DMS 273 (cell line): ENCODE measurements at regions not wholly inside any gene's neighbourhood (a gene's known extent, or its start where the extent isn't known, plus 50 kb on each side); places are given as distances from the start of the nearest gene placed in this dataset.
"Not testable (repeated sequence)": the region's sequence is repeated elsewhere in the genome, so short reads cannot be mapped to it uniquely, and the experiment has no call there.

Experiments used
- DNase-seq: peaks from one replicate; lab custom pipeline; 2025; ENCODE audit not compliant: unreplicated experiment; lab: John Stamatoyannopoulos, UW

DNA sequence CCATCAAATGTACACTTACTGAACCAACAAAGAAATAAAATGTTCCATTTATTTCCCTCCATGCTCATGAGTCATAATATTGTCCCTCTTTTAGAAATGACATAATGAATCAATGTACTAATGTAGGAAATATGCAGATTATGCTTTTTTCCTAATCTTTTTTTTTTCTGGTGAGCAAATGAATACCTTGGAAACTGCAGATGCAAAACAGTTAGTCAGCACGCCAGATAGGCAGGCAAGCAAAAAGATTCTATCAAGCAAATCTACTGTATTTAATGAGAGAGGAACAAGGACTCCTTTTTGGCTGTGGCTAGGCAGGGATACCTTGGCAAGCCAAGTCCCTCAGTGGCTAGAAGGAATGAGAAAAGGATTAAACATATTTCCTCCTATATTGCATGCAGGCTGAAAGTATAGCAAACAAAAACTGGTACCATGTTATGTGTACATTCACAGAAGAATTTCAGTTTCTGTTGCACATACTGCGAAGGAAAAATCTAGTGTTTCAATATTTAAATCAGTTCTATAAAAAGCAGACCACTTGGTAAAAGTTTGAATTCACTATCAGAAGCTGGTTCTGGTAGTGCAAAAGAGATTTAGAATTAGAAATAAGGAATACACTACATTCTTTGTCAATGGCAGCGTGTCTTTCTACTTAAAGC is 605.4 kb downstream of the TLE1 start:
- no peak for DNase-seq

DNA sequence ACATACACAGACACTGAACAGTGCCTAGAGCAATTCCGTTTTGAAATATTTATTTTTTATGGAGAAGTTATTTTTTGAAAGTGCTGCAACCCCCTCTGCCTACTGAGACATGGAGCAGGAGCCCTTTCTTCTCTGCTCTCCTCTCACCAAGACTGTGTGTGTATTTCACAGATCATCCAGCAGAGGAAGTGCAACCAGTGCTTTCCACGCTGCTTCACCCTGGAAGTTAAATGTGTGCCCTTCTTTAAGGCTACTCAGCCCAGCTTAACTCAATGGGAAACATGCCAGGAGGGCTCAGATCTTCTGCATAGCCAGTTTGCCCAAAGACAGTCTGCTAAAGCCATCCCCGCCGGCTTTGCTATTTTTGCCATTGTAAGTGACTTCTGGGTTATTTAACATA is 606.3 kb downstream of the TLE1 start:
- peak; percentile 4 for DNase-seq

DNA sequence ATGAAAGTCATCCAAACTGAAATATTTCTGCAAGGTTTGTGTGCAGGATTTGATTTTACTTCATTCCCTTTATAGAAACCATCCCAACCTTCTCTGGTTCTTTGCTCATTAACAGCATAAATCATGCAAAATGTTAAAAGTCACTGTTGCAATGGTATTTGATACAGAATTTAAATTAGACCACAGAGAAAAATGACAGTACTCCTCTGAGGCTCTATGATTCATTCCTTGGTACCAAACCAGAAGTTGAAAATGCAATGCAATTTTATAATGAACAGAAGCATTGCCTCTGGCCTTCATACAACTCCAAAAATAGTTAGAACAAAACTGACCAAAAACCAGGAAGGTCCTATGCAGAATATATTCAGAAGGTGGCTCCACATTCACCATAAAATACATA is 607.1 kb downstream of the TLE1 start:
- DNase-seq = no peak

DNA sequence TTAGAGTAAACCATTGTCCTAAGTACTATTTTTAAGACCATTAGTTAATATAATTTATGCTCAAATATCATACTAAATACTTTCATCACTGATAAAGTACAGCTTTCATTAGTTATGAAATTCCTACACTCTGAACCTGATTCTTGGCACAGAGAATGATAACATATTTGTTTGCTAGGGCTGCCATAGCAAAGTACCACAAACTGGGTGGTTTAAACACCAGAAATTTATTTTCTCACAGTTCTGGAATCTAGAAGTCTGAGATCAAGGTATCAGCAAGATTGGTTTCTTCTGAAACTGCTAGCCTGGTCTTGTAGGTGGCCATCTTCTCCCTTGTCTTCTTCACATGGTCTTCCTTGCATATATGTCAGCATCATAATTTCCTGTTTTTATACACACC is 608.4 kb downstream of the TLE1 start:
- DNase-seq = no peak

DNA sequence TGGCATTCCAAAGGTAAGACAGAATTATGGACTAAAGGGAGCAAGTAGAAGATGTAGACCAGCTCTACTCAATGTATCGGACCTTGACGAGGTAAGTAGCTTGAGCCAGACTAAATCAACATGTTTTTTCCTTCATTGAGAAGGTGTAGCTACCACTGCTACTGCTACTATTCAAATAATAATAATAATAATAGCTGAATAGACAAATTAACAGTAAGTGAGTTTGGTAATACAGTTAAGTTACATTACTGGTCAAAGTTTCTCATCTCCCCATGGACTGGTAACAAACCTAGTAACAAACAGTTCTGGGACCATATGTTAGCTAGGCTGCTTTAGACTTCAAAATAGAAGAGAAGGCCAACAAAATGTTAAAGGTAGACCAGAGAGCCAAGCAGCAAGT is 609.2 kb downstream of the TLE1 start:
- no peak for DNase-seq

DNA sequence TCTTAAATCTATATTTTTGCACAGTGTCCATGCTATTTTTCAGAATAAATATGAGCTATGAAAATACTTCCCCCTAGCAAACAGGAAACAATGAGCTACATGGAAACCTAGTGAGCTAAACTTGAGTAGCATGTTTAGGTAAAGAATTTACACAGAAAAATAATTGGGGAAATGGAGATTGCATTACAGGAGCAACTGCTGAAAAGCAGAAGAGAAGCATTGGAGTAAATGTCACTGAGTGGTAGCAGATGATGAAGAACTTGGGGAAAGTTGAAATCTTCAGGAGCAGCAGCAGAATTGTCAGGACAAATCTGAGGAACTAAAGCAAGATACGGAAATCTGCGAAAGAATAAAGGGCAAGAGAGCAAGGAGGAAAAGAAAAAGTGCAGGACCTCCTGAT is 610.3 kb downstream of the TLE1 start:
- no peak for DNase-seq

DNA sequence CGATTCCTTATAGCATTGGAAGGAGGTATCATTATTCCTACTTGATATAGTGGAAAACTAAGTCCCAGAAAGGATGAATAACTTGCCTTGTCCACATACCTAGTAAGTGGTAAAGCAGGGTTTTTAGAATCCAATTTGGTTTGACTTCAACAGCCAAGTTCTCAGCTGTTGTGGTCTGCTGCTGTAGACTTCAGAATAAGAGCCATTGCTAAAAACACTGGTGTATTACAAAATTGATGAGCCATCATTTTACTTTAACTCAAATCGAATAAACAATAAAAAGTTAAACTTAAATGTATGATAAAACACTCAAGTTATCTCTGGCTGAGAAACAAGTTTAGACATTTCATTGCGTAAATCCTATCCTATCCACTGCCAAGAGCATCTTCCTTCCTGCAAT is 610.8 kb downstream of the TLE1 start:
- DNase-seq = no peak

DNA sequence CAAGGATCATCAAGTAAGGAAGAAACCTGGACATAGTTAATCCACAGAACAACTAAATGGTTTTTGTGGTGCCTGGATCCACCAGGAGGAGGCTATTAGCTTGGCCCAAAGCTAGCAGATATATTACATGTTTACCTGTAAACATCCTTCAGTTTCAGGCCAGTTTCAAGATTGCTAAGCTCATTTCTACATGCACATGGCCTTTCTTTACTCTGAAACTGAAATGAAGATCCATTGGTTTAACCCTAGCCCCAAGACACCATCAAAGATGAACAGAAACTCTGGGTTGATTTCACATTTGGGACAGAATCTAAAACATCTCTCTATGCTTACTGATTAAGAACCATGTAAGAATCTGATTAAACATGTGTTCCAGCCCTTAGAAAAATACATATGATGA is 611.8 kb downstream of the TLE1 start:
- DNase-seq = no peak

DNA sequence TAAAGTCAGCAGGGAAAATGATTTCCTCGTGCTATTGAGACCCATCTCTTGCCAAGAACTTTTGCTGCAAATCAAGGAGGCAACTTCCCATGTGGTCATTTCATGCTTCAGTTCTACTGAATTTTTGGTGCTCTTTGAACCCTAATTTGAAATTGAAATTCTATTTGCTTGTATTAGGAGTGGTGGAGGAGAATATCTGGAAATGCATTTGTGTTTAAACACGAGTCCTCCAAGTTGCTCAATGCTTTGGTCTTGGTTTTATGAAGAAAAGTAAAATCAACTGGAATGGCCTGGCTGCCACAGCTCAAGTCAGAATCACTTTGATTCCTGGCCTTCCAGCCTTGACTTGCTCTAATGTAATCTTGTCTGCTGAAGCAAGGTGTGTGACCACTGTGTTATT is 613.2 kb downstream of the TLE1 start:
- no peak for DNase-seq

DNA sequence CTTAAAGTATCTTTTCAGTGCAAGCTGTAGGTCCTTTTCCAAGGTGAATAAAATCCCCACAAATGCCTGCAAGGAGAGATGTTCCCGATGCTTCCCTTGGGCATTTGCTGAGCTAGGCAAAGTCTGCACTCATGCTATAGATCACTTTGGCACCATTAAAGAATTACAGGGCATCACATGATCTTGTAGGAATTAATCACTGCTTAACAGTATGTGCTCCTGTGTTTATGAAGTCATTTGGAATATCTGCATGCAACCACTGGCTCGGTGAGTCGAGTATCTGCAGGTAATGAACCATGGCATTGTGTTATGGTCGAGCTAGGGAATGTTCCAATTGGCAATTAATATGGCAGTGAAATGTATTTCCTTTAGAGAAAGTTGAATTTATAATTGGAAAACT is 615.1 kb downstream of the TLE1 start:
- DNase-seq = no peak

DNA sequence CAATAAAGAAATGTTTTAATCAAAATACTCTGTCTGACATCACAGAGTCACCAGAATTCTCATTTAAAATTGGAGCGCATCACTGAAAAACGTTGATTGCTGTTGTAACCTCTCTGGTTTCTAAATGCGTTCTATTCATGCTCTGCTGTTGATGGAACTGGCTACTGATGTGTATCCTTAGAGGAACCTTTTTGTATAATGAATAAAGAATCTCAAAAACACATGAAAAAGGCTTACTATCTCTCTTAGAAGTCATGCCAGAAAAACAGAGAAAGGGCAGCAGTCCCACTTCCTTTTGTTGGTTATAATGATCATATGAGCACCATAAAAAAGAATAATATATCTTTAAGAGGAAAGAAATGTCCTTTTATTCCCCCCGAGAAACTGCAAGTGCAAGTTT is 615.5 kb downstream of the TLE1 start:
- no peak for DNase-seq

DNA sequence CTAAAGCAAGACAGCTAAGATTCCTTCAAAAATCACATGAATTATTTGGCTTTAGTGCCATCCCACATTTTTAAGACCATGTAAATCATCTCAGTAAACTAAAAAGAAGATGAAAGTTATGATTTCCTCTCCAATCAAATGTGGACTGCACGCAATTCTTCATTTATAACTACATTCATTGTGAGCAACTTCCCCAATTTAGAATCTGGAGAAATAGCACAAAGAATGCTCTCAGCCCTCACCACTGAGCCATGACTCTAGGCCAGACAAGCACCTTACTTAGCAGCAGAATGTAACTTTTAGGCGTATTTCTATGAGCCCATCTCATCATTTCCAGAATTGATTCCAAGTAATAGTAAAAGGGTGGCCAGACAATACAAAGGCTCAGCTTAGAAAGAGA is 616.6 kb downstream of the TLE1 start:
- no peak for DNase-seq

DNA sequence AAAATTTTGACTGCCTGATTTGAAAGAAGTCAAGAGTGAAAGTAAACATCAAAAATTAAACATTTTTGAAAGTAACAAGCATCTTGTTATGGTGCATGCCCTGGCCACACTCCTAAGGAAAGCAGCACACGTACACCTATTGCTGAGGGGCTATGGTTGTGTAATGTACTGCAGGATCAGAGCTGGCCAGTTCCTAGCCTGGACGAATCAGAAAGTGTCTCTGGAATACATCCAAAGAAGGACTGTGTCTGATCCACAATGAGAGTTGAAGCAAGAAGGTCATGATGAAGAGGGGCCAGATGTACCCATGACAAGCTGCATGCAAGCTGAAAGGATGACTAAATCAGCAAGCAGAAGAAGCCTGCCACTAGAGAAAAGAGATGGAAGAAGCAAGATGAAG is 618.2 kb downstream of the TLE1 start:
- DNase-seq = no peak

DNA sequence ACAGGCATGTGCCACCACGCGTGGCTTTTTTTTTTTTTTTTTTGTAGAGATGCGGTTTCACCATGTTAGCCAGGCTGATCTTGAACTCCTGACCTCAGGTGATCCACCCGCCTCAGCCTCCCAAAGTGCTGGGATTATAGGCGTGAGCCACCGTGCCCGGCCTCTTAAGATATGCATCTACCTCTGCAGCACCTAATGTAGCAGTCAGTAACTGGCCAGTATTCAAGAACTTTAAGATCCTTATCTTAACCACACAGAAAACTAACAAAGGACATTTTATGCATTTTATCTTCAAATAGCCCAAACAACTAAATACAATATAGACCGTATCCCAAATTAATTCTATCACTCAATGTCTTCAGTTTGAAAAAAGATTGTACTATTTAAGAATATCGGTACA is 618.7 kb downstream of the TLE1 start:
- DNase-seq = no peak

DNA sequence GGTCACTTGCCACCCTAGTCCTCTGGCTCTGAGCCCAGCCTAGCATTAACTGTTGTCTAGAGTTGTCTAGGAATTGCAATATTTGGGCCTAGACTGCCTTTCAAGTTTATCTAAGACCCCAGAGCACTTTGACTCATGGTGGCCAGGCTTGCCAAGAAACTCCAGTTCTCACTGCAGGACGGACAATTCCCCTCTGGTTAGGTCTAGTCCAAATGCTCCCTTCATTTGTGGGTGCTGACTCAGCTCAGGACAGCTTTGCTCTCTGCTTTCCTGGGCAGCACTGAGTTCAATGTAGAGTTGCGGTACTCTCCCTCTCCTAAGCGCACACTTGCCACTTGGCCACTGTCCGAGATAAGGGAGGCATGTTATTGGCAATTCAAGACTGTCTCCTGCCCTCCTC is 619.4 kb downstream of the TLE1 start:
- DNase-seq = no peak

DNA sequence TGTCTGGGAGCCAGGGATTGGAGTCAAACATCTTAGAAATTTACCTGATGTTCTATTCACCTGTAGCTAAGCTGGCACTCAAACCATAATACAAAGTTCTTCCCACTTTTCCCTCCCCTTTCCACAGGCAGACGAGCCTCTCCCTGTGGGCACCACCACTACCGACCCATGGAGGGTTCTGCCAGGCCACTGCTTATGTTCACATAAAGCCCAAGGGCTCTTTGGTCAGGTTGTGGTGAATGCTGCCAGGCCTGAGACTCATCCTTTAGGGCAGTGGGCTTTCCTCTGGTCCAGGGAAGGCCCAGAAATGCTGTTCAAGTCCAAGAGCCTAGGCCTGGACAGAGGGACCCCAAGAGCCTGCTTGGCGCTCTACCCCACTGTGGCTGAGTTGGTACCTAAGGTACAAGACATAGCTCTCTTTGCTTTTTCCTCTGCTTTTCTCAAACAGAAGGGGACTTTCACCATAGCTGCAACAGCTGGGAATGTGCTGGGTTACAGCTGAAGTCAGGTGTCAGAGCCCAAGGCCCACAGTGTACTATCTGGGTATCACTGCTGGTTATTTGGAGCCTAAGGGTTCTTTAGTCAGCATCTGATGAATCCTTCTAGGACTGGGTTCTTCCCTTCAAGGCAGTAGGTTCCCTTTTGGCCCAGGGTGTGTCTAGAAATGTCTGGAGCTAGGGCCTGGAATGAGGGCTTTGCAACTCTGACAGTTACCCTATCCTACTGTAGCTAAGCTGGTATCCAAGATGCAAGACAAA is 620.1 kb downstream of the TLE1 start:
- no peak for DNase-seq

DNA sequence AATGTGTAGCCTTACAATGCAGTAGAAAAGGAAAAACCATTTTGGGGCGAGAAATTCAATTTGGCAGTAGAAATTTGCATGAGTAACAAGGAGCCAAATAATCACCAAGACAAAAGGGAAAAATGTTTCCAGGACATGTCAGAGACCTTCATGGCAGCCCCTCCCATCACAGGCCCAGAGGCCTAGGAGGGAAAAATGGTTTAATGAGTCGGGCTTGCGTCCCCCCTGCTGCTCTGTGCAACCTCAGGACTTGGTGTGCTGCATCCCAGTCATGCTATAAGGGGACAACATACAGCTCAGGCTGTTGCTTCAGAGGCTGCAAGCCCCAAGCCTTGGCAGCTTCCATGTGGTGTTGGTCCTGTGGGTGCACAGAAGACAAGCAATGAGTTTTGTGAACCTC is 626.4 kb downstream of the TLE1 start:
- not testable (repeated sequence) for DNase-seq

DNA sequence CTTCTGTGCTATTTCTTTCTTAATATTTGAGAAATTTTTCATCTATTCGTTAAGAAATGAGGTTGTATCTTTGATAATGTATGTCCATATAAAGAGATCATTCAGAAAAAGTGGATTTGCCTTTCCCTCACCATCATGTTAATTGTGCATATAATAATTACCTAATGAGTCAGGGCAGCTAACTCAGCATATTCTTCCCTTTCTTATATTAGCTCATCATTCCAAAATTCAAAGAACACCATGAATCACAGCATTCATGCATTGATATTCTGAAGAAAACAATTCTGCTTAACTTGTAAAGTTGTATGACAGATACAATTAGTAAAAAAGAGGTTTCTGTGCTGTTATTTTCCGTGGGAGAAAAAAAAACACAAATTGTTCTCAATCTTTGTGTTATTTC is 630.6 kb downstream of the TLE1 start:
- no peak for DNase-seq

DNA sequence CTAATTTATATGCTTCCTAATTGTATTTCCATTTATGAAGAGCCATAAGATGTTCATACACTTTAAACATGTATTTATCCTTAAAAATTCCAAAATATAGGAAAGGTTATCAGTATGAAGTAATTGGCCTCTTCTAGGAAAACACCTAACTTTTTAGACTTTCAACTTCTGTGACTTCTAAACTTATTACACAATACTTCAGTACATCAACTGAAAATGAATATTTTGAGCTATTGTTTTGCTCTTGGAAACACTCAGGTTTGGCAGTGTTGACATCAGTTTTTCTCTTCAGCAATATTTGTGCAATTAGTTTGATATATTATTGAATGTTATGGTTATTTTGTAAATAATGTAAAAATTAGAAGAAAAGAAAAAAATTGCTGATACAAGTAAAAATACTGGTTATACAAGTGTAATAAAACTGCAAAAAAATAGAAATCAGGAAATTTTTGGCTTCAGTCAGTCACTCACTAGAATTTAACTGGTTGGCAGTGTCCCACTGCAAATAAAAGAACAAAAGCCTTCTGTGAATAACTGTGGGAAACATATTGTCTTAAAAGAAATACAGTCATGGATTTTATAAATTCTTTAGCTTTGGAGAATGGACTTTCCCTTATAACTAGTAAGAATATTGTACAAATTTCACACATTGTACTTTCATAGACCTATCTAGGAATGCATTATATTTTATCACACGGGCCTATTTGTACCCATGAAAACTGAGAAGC is 635.9 kb downstream of the TLE1 start:
- no peak for DNase-seq

DNA sequence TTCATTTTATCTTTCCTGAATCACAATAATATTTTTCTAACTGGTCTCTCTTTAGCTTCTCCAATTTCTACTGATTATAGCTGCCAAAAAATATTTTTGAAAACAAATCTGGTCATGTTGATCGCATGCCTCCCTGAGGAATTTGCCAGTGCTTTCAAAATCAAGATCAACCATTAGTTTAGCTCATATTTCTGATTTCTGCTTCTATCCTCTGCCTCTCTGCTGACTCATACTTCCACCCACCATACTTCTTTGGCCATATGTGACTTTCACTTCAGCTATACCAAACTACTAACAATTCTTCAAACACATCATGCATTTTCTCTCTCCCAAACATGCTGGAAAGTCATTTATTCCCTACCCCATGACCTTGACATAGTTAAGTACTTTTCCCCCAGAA is 636.5 kb downstream of the TLE1 start:
- no peak for DNase-seq

DNA sequence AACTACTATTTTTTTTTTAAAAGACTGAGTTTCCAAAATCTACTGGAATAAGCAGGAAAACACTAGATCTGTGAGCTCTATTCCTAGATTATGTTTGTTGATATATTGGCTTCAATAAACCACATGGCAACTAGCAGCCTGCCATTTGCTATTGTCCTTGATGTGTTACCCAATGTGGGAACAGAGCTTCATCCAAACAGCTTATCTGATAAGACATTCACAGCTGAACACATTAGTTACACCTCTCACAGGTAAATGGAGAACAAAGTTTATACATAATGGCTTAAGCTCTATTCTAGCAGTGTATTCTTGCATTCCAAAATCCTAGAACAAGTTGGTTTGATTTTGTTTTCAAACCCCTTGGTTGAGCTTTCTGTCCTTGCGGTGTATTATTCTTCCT is 642.1 kb downstream of the TLE1 start:
- DNase-seq = no peak

DNA sequence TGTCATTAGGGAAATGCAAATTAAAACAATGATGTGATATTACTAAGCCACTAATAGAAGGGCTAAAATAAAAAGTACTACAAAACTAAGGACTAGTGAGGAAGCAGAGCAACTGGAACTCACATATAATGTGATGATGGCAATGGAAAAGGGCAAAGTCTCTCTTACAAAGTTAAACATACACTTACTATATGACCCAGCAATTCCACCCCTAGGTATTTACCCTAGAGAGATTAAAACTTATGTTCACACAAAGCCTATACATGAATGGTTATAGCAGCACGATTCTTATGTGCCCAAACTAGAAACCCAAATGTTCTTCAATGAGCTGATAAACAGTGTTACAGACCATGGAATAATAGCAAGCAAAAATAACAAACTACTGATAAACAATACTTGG is 643.7 kb downstream of the TLE1 start:
- DNase-seq = no peak
